Activated CD8-positive, alpha-beta memory T cell treated with anti-CD3 and anti-CD28 coated beads for 36 hours (primary cell): ENCODE measurements at regions not wholly inside any gene's neighbourhood (a gene's known extent, or its start where the extent isn't known, plus 50 kb on each side); places are given as distances from the start of the nearest gene placed in this dataset.

Experiments used
- CTCF ChIA-PET: fragments of 350-600 bp; sonication (Branson Sonifier 250); formaldehyde crosslinking; loops from one replicate; lab custom pipeline; 2021; ENCODE audit warnings: antibody characterized with exemption; lab: Charles Lee
- POLR2A ChIA-PET: fragments of 350-600 bp; sonication (Branson Sonifier 250); formaldehyde crosslinking; loops from one replicate; lab custom pipeline; 2021; ENCODE audit warnings: antibody characterized with exemption; lab: Charles Lee

GRCh38 chr20:22207280-22207679 is 377.1 kb downstream of the FOXA2 start:
- ChIA-PET CTCF (no interaction called here), POLR2A (no interaction called here)

- ChIA-PET POLR2A (no interaction called here), CTCF (no interaction called here)
Measured at GRCh38 chr20:22204801-22205200, 379.6 kb downstream of the FOXA2 start.

- ChIA-PET POLR2A (no interaction called here), CTCF (no interaction called here)
Measured at GRCh38 chr20:22182148-22182547, 402.2 kb downstream of the FOXA2 start.

GRCh38 chr20:22180244-22180643 is 404.1 kb downstream of the FOXA2 start:
- ChIA-PET CTCF (no interaction called here), POLR2A (no interaction called here)

- CTCF ChIA-PET: no interaction called here
- POLR2A ChIA-PET: no interaction called here
Measured at GRCh38 chr20:22160101-22160652, 424.2 kb downstream of the FOXA2 start.

GRCh38 chr20:22159276-22159675 is 425.1 kb downstream of the FOXA2 start:
- POLR2A ChIA-PET: no interaction called here
- CTCF ChIA-PET: no interaction called here

- CTCF ChIA-PET: no interaction called here
- POLR2A ChIA-PET: no interaction called here
Measured at GRCh38 chr20:22127587-22127986, 422.1 kb downstream of the PAX1 start.

GRCh38 chr20:22106308-22106938 is 401.0 kb downstream of the PAX1 start:
- CTCF ChIA-PET: no interaction called here
- POLR2A ChIA-PET: no interaction called here

- ChIA-PET CTCF (no interaction called here), POLR2A (no interaction called here)
Measured at GRCh38 chr20:22101606-22102005, 396.1 kb downstream of the PAX1 start.

- ChIA-PET CTCF (no interaction called here), POLR2A (no interaction called here)
Measured at GRCh38 chr20:22100686-22101085, 395.2 kb downstream of the PAX1 start.

- ChIA-PET POLR2A (no interaction called here), CTCF (no interaction called here)
Measured at GRCh38 chr20:22099348-22099747, 393.9 kb downstream of the PAX1 start.

- ChIA-PET CTCF (no interaction called here), POLR2A (no interaction called here)
Measured at GRCh38 chr20:22098511-22098910, 393.0 kb downstream of the PAX1 start.

- ChIA-PET CTCF (no interaction called here), POLR2A (no interaction called here)
Measured at GRCh38 chr20:22093122-22093521, 387.7 kb downstream of the PAX1 start.

- CTCF ChIA-PET: no interaction called here
- POLR2A ChIA-PET: interaction anchor here (0.6 kb wide), 1 partner anchor 37 kb away, joined by 11 read pairs; no protein-coding TSS in a partner anchor
Measured at GRCh38 chr20:22088882-22089281, 383.4 kb downstream of the PAX1 start.

- ChIA-PET CTCF (no interaction called here), POLR2A (no interaction called here)
Measured at GRCh38 chr20:22080985-22081384, 375.5 kb downstream of the PAX1 start.

- ChIA-PET CTCF (no interaction called here), POLR2A (no interaction called here)
Measured at GRCh38 chr20:22074635-22075034, 369.2 kb downstream of the PAX1 start.

GRCh38 chr20:22071841-22072240 is 366.4 kb downstream of the PAX1 start:
- POLR2A ChIA-PET: no interaction called here
- CTCF ChIA-PET: no interaction called here

- CTCF ChIA-PET: no interaction called here
Measured at GRCh38 chr20:22070610-22071058, 365.2 kb downstream of the PAX1 start.

GRCh38 chr20:22063753-22064152 is 358.3 kb downstream of the PAX1 start:
- POLR2A ChIA-PET: no interaction called here

More at GRCh38 chr20:22070610-22071058, 365.2 kb downstream of the PAX1 start:
- POLR2A ChIA-PET: no interaction called here

GRCh38 chr20:22062874-22063273 is 357.4 kb downstream of the PAX1 start:
- ChIA-PET POLR2A (no interaction called here), CTCF (no interaction called here)

More at GRCh38 chr20:22063753-22064152, 358.3 kb downstream of the PAX1 start:
- CTCF ChIA-PET: no interaction called here

GRCh38 chr20:22060610-22061009 is 355.1 kb downstream of the PAX1 start:
- POLR2A ChIA-PET: no interaction called here
- CTCF ChIA-PET: no interaction called here
